GM21717 (cell line): ENCODE measurements at regions not wholly inside any gene's neighbourhood (a gene's known extent, or its start where the extent isn't known, plus 50 kb on each side); places are given as distances from the start of the nearest gene placed in this dataset.

Source experiments
- ATAC-seq: cut with Tn5 transposase; IDR thresholded peaks from one replicate; pipeline ENCODE4 v1.9.1; 2021; ENCODE audit warnings: mild to moderate bottlenecking, moderate library complexity; ENCODE audit not compliant: unreplicated experiment

GRCh38 chr2:54360055-54360792 lies 95.9 kb upstream of the SPTBN1 start:
- no peak for ATAC-seq

DNA sequence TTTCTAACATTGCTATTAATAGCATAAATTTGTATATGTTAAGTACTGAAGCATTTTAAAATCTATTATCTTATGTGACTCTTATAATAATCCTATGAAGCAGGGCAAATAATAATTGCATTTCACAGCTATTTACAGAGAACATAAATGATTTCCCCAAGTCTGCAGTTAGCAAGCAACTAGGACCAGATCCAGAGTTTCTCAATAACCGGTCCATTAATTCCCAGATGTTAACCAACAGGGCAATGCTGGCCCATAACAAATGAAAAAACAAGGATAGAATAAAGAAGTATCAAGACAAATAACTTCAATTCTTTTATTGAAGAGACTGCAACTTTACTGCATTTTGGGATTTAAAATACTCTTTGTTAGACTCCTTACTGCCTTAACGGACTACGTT lies 91.7 kb upstream of the SPTBN1 start:
- no peak for ATAC-seq

DNA sequence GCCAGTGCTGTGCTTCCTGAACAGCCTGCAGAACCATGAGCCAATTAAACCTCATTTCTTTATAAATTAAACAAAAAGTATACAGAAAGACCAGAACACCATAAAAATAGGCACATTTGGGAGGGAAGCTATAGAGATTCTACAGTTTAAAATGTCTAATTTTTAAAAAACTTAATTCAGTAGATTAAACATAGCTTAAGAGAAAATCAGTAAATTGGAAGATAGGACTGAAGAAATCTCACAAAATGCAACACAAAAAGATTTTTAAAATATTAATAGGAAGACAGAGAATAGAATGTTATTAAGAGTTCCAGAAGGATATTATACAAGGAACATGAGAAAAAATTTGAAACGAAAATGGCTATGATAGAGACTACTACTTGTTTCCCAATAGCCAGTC lies 90.5 kb upstream of the SPTBN1 start:
- no peak for ATAC-seq

DNA sequence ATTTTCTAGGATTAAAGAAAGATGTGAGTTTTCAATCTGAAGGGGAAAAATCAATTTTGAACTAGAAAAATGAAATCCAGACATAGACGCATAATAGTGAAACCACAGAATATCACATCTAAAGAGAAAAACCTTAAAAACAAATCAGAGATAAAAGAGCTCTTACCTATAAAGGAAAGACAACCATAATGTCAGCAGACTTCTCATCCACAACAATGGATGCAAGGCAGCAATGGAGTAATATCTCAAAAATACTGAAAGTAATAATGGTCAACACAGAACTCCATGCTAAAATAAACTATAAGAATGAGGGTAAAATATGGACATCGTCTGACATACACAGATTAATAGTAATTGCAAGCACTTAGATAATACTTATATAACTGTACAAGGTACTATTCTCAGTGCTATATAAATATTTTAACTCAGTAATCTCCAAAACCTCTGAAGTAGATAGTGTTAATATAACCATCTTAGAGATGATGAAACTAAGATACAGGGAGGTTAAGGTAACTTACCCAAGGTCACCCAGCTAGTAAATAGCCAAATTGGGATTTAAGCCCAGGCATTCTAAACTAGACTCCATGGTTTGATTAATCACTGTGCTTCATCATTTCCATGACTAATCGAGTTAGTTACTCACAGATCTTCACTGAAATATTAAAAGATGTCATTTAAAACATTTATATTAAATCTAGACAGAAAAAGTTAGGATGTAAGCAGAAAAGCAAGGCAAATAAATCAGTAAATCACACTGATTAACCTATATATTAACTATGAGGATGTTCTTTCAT lies 89.4 kb upstream of the SPTBN1 start:
- no peak for ATAC-seq

- no peak for ATAC-seq
Observed at GRCh38 chr2:54370405-54371104, 85.6 kb upstream of the SPTBN1 start.

DNA sequence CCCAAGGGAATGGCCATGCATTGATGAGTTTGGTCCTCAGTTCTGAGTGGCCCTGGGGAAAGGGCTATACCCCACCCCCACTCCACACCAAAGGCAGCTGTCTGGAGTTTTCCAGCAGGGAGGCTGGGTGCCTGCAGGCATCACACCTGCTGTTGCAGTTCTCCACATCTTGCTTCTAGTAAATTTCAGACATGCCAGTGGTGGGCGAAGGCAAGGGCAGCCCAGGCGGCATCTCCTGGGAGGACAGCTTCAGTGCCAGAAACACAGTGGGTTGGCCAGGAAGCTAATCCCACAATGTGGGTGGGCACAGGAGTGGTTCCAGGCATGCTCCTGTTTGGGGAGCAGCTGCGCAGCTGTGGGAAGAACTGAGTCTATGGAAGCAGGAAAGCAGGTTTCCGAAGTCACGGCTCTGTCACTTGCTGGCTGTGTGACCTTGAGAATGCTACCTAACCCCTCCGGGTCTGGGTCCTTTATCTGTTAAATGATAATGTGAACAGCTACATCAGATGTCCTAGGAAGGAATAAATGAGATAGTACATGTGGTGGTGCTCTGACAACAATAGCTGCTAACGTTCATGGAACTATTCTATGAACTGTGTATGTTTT lies 84.6 kb upstream of the SPTBN1 start:
- ATAC-seq, result no peak

DNA sequence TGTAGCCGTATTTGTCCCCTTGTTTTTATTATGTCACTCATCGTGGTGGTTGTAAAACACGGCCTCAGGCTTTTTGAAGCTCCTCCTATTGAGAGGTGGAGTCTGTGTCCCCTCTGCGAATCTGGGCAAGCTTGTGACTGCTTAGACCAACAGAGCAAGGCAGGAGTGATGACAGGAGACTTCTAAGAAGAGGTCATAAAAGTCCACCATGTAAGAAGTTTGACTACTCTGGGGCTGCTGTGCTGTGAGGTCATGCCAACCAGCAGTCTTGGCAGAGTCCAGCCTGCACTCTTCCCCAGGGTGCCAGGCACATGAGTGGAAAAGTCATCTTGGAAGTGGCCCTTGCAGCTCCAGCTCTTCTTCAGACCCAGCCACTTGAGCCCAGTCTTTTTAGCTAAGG lies 83.8 kb upstream of the SPTBN1 start:
- no peak for ATAC-seq

DNA sequence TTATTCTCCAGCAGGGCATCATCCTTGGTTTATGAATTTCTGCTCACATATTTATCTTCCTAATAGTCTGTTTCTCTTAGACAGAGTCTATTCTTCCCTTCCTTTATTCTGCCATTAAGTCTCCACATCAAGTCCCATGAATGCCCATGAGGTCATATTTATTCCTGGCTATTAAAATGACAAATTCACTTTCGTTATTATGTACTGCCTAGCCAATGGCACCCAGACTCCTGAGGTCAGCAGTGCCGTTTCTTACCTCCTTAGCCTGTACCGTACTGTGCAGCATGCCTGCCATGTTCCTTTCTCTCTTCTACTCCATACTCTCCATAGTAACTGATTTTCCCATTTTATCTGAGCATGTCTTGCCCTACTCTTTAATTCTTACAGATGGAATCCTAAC lies 82.3 kb upstream of the SPTBN1 start:
- ATAC-seq, result no peak

- ATAC-seq, result no peak
Observed at GRCh38 chr2:54374591-54375364, 81.3 kb upstream of the SPTBN1 start.

DNA sequence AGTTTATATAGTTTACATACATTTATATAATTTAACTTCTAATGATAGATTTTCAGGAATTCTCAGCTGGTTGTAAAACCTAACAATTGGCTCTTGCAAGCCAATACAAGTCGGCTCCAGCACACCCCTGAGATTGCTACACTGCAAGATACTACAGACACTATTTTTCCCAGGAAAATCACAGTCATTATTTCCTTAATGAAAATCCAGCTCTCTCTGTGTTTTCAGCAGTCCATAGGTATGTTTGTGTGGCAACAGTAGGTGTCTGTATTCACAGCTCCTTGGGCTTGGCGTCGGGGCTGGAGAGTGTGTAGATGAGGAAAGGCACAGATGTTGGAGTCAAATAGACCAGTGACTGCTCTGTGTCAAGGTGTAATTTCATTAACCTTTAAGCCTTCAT lies 78.7 kb upstream of the SPTBN1 start:
- no peak for ATAC-seq

DNA sequence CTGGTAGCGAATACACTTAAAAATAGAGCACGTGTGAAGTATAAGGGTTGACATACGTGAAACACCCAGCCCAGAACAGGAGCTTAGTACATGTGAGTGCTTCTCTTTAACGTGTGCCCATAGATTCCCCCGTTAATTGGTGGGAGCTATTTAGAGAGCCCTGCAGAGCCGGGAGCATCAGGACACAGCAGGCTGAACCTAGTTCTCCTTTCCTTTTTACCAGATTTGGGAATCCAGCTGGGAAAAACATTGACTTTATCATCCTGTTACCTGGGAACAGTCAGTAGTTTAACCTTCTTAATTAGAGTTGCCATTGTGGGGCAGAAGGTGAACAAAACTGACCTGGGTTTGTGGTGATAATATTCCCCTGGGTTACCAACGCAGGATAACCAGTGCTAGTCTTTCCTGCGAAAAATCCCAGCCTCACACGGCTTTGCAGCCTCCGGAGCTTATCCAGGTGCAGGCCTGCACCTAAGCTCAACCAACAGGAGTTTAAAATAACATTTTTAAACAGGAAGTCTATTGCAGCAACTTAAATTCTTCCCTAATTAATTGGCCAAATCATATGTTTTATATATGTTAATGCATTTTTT lies 78.1 kb upstream of the SPTBN1 start:
- no peak for ATAC-seq

DNA sequence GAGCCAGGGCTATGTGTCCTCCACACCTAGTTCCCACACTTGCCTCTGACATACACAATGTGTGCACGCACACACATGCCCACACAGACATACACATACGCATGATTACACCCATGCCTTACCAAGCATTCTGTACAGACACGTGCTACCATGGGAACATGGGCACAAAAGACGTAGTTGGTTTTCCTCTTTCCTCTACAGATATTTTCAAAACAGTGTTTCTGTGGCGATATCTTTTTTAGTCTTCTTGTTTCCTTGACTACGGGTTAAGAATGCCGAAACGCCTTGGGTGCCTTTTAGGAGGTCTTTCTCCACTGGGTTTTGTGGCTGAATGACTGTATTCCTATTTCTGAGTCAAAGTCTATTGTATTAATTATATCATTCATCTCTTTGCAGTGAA lies 75.5 kb upstream of the SPTBN1 start:
- no peak for ATAC-seq

- no peak for ATAC-seq
Observed at GRCh38 chr2:54381293-54381692, 74.8 kb upstream of the SPTBN1 start.

GRCh38 chr2:54382601-54383000 lies 73.5 kb upstream of the SPTBN1 start:
- ATAC-seq, result no peak

- ATAC-seq, result no peak
Observed at GRCh38 chr2:54384301-54385203, 71.6 kb upstream of the SPTBN1 start.

DNA sequence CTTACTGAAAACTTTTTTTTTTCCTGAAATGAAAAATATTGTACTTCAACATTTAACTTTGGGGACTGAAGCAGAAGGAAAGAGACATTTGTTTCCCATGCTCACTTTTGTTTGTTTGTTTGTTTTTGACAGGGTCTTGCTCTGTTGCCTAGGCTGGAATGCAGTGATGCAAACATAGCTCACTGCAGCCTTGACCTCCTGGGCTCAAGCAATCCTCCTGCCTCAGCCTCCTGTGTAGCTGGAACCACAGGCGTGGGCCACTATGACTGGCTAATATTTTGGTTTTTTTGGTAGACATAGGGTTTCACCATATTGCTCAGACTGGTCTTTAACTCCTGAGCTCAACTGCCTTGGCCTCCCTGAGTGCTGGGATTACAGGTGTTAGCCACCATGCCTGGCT lies 70.9 kb upstream of the SPTBN1 start:
- no peak for ATAC-seq

- ATAC-seq, result no peak
Observed at GRCh38 chr2:54386585-54386984, 69.5 kb upstream of the SPTBN1 start.

DNA sequence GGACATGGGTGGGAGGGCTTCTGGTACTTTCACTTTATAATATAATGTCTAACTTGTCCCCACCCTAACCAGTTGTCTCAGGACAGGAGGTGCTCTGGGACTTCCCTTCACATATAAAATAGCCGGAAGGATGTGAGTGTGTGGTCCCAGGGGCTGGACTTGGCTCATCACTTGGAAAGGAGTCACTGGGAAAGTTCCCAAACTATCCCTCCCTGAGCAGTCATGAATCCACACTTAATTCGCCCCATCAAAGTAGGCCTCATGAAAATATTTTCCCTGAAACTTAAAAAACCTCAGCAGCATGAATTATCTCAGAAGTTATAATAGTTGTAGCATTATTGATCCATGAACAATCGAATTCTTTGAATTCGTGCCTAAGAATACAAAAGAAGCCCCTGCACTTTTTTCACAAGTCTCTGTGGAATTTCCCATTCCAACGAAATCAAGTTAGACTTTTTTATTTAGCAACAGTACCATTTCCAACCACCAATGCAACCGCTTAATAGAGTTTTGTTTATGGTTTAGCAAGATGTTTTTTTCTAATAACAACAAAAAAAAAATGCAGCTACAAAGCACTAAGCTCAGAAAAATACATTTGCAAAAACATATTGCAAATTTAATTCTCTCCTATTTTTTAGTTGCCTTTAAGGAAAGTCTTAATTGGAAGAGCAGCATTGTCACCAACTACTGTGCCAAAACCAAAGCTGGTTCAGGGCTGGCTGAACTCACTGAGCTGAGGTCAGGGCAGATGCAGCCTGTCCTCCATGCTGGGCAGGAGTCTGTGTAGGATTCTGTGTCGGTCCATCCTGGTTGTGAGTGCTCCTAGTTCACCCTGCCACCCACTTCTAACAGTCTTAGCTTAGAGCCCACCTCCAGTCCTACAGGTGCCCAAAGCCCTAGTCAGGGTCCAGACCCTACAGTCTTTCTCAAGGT lies 68.8 kb upstream of the SPTBN1 start:
- ATAC-seq, result no peak
